Endothelial cell of umbilical vein (primary cell): ENCODE measurements at regions not wholly inside any gene's neighbourhood (a gene's known extent, or its start where the extent isn't known, plus 50 kb on each side); places are given as distances from the start of the nearest gene placed in this dataset.

Experiments
- BruUV-seq: library from RNA; stranded (reverse); fragments of 400-500 nt; replicated peaks from 2 replicates; lab custom pipeline; 2021; lab: Mats Ljungman, UMichigan
- CTCF ChIA-PET: fragments of 300-600, 350-600 bp; sonication (Branson Sonifier 250); formaldehyde crosslinking; loops from one replicate; lab custom pipeline; 2021; ENCODE audit warnings: antibody characterized with exemption, inconsistent platforms; lab: Charles Lee
- POLR2A ChIA-PET: fragments of 300-600, 350-600 bp; sonication (Branson Sonifier 250); formaldehyde crosslinking; loops from one replicate; lab custom pipeline; 2021; ENCODE audit warnings: antibody characterized with exemption, inconsistent platforms; lab: Charles Lee
- DNase-seq: peaks from one replicate; pipeline ENCODE4 v3.0.0-alpha.2; 2011; ENCODE audit warnings: low read depth, low spot score
- FAIRE-seq: peaks from 2 replicates; lab custom pipeline; 2011; peaks lifted over from hg19 to GRCh38; lab: Jason Lieb, UNC
- H2AFZ ChIP-seq: 2 replicates; pipeline ENCODE4 v1.6.0; 2012; ENCODE audit warnings: low read depth, low read length, control low read depth, inconsistent platforms
- H3K27ac ChIP-seq: 2 replicates; pipeline ENCODE4 v1.5.1; 2011; ENCODE audit warnings: low read depth, mild to moderate bottlenecking, control low read depth, low read length, moderate library complexity; ENCODE audit not compliant: insufficient read depth
- H3K27me3 ChIP-seq, 2 experiments: 2 replicates each; pipeline versions ENCODE4 v1.6.0 to v1.6.1; 2011; ENCODE audit warnings: low read length in 2 of 2, mixed read lengths in 1 of 2; ENCODE audit not compliant: control insufficient read depth in 2 of 2, insufficient read depth in 2 of 2
- H3K36me3 ChIP-seq, 2 experiments: 2 replicates in 1 of 2; 3 replicates in 1 of 2; pipeline ENCODE4 v1.5.1; 2011; ENCODE audit warnings: low read length in 2 of 2, mild to moderate bottlenecking in 1 of 2, moderate library complexity in 1 of 2; ENCODE audit not compliant: control insufficient read depth in 2 of 2, insufficient read depth in 2 of 2; ENCODE audit errors: extremely low read depth in 1 of 2
- H3K4me1 ChIP-seq: 3 replicates; pipeline ENCODE4 v1.5.1; 2011; ENCODE audit warnings: mild to moderate bottlenecking, low read length; ENCODE audit not compliant: control insufficient read depth, insufficient read depth; ENCODE audit errors: extremely low read depth
- H3K4me2 ChIP-seq: 2 replicates; pipeline ENCODE4 v1.6.1; 2011; ENCODE audit warnings: low read length, control low read depth, mixed read lengths; ENCODE audit not compliant: insufficient read depth
- H3K4me3 ChIP-seq, 3 experiments: fragments of 200-600 bp in 1 of 3; sonication (generic), shearing (Covaris generic) in 1 of 3; replicated peaks in 1 of 3; 2 replicates each; pipeline ENCODE4 v1.5.1; 2011 to 2016; ENCODE audit warnings: control low read depth in 3 of 3, low read length in 3 of 3, mild to moderate bottlenecking in 2 of 3, inconsistent platforms in 1 of 3, low read depth in 1 of 3, moderate library complexity in 1 of 3; ENCODE audit not compliant: insufficient read depth in 1 of 3
- H3K79me2 ChIP-seq: 2 replicates; pipeline ENCODE4 v1.6.0; 2012; ENCODE audit warnings: low read length, inconsistent platforms; ENCODE audit not compliant: control insufficient read depth, insufficient read depth
- H3K9ac ChIP-seq: replicated peaks from 2 replicates; pipeline ENCODE3; 2011; ENCODE audit warnings: low read length, control low read depth; ENCODE audit not compliant: insufficient read depth; ENCODE audit errors: extremely low read depth
- H3K9me1 ChIP-seq: replicated peaks from 3 replicates; pipeline ENCODE4 v1.6.0; 2011; ENCODE audit warnings: mild to moderate bottlenecking, low read length; ENCODE audit not compliant: control insufficient read depth, insufficient read depth; ENCODE audit errors: extremely low read depth
- H3K9me3 ChIP-seq: replicated peaks from 2 replicates; pipeline ENCODE4 v1.5.1; 2012; ENCODE audit warnings: low read length, inconsistent platforms; ENCODE audit not compliant: control insufficient read depth, insufficient read depth
- H4K20me1 ChIP-seq: replicated peaks from 2 replicates; pipeline ENCODE3; 2011; ENCODE audit warnings: mild to moderate bottlenecking, low read length; ENCODE audit not compliant: control insufficient read depth, insufficient read depth; ENCODE audit errors: extremely low read depth
- EZH2 ChIP-seq: IDR thresholded peaks from 2 replicates; pipeline ENCODE4 v1.6.1; 2012; ENCODE audit warnings: borderline replicate concordance, low read depth, mild to moderate bottlenecking, moderate library complexity, low read length, inconsistent platforms; ENCODE audit not compliant: severe bottlenecking
- FOS ChIP-seq: IDR thresholded peaks from 2 replicates; pipeline ENCODE4 v1.6.1; 2011; ENCODE audit warnings: mild to moderate bottlenecking, low read length, moderate library complexity, borderline replicate concordance; ENCODE audit not compliant: insufficient read depth
- GATA2 ChIP-seq: IDR thresholded peaks from 2 replicates; pipeline ENCODE4 v1.7.0; 2011; ENCODE audit warnings: low read depth, mild to moderate bottlenecking, moderate library complexity, mixed read lengths, low read length; ENCODE audit not compliant: insufficient read length, insufficient read depth
- JUN ChIP-seq: IDR thresholded peaks from 2 replicates; pipeline ENCODE4 v1.6.1; 2011; ENCODE audit warnings: borderline replicate concordance, low read depth; ENCODE audit not compliant: insufficient read length, insufficient read depth
- MAX ChIP-seq: IDR thresholded peaks from 2 replicates; pipeline ENCODE4 v1.6.1; 2011; ENCODE audit not compliant: insufficient read depth, insufficient read length
- MYC ChIP-seq: IDR thresholded peaks from one replicate; pipeline ENCODE4 v1.6.1; 2011; ENCODE audit warnings: mild to moderate bottlenecking, low read depth, low read length
- POLR2A ChIP-seq: IDR thresholded peaks from 2 replicates; pipeline ENCODE4 v1.6.1; 2012; ENCODE audit warnings: low read depth, mild to moderate bottlenecking, control low read depth, low read length
- POLR2AphosphoS5 ChIP-seq: IDR thresholded peaks from 2 replicates; pipeline ENCODE4 v1.6.1; 2012; ENCODE audit warnings: low read depth, mild to moderate bottlenecking, control low read depth, low read length, moderate library complexity; ENCODE audit not compliant: insufficient read depth
- dilution Hi-C: fragments of 300-500 bp; cut with MboI; formaldehyde crosslinking; loops from one replicate; pipeline ENCODE4 v1.15.0; 2019; ENCODE audit warnings: low sequenced_read_pairs; ENCODE audit not compliant: extremely low pct_ligation_motif_present
- intact Hi-C: fragments of 100-400 bp; cut with micrococcal nuclease; formaldehyde crosslinking; loops from one replicate; pipeline ENCODE4 v1.10.0; 2022
- TF ChIP-seq, protein P1 (sequence below), 2 donors: IDR thresholded peaks; 1 replicate in 1 of 2; 2 replicates in 1 of 2; pipeline ENCODE4 v1.5.1; 2011; ENCODE audit warnings: low read length in 2 of 2, mild to moderate bottlenecking in 2 of 2, moderate library complexity in 2 of 2, control low read depth in 1 of 2, inconsistent platforms in 1 of 2, low read depth in 1 of 2; ENCODE audit not compliant: insufficient read depth in 1 of 2; ENCODE audit errors: extremely low read depth in 1 of 2

GRCh38 chr3:83706669-83707068 is 1252.1 kb upstream of the CADM2 start:
- Histone ChIP-seq H3K9me3 (peaks cover 6% of the 10 kb centered on the region), H3K4me3 (no peak overlapping the region), H3K4me1 (no peaks in the 10 kb centered on the region), H2AFZ (no peak overlapping the region), H3K27ac (no peak overlapping the region), H3K36me3 (no peaks in the 10 kb centered on the region), H4K20me1 (no peaks in the 10 kb centered on the region), H3K27me3 (no peaks in the 10 kb centered on the region), H3K79me2 (no peaks in the 10 kb centered on the region), H3K4me2 (no peak overlapping the region), H3K9me1 (no peaks in the 10 kb centered on the region), H3K9ac (no peak overlapping the region)
- FAIRE-seq: no peak
- ChIA-PET POLR2A (no interaction called here), CTCF (no interaction called here)
- no TSS peak for BruUV-seq
- dilution Hi-C loops: no loop called here
- intact Hi-C loops: no loop called here
- DNase-seq: no peak
- no peak for TF ChIP-seq FOS

DNA sequence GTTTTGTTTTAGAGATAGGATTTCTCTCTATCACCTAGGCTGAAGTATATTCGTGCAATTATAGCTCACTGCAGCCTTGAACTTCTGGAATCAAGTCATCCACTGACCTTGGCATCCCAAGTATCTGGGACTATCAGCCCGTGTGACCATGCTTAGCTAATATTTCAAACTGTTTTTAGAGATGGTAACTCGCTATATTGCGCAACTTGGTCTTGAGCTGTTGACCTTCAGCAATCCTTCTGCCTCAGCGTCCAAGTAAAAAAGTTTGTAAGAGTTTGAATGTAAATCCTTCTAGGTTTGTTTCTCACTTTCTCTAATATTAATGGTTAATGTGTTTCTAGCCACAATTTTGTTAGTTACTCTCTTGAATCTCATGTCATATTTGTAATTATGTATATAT is 1243.5 kb upstream of the CADM2 start:
- TF ChIP-seq JUN (no peak), POLR2AphosphoS5 (no peak), GATA2 (no peak), FOS (no peak), MYC (no peak), EZH2 (no peak), MAX (no peak), POLR2A (no peak)
- TF ChIP-seq, protein P1, sequence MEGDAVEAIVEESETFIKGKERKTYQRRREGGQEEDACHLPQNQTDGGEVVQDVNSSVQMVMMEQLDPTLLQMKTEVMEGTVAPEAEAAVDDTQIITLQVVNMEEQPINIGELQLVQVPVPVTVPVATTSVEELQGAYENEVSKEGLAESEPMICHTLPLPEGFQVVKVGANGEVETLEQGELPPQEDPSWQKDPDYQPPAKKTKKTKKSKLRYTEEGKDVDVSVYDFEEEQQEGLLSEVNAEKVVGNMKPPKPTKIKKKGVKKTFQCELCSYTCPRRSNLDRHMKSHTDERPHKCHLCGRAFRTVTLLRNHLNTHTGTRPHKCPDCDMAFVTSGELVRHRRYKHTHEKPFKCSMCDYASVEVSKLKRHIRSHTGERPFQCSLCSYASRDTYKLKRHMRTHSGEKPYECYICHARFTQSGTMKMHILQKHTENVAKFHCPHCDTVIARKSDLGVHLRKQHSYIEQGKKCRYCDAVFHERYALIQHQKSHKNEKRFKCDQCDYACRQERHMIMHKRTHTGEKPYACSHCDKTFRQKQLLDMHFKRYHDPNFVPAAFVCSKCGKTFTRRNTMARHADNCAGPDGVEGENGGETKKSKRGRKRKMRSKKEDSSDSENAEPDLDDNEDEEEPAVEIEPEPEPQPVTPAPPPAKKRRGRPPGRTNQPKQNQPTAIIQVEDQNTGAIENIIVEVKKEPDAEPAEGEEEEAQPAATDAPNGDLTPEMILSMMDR (IDR thresholded peaks at IDR 0.05; ENCODE audit: extremely low read depth in 1 of 2, insufficient read depth in 1 of 2, low read depth in 1 of 2, low read length in 2 of 2): no peak
- Histone ChIP-seq H3K36me3 (no peaks in the 10 kb centered on the region), H3K4me1 (no peaks in the 10 kb centered on the region), H2AFZ (no peak overlapping the region), H3K9me1 (no peaks in the 10 kb centered on the region), H3K9ac (no peak overlapping the region), H4K20me1 (no peaks in the 10 kb centered on the region), H3K9me3 (peaks cover 3% of the 10 kb centered on the region), H3K27me3 (no peaks in the 10 kb centered on the region), H3K79me2 (no peaks in the 10 kb centered on the region), H3K4me2 (no peak overlapping the region), H3K27ac (no peak overlapping the region), H3K4me3 (no peak overlapping the region)
- DNase-seq: no peak
- dilution Hi-C loops (no loop called here), intact Hi-C loops (no loop called here)
- no peak for FAIRE-seq
- BruUV-seq: no TSS peak
- CTCF ChIA-PET: no interaction called here
- POLR2A ChIA-PET: no interaction called here
